Liver (tissue), 8 donors: ENCODE measurements at regions not wholly inside any gene's neighbourhood (a gene's known extent, or its start where the extent isn't known, plus 50 kb on each side); places are given as distances from the start of the nearest gene placed in this dataset.

Experiments used
- DNase-seq: peaks from one replicate; pipeline ENCODE4 v3.0.0-alpha.2; 2017; ENCODE audit warnings: low spot score
- H3K27ac ChIP-seq, 2 donors: one replicate each; pipeline ENCODE4 v1.7.0; 2013; ENCODE audit warnings: inconsistent platforms in 2 of 2, low read length in 2 of 2, control low read depth in 1 of 2, low read depth in 1 of 2, mild to moderate bottlenecking in 1 of 2
- H3K27me3 ChIP-seq, 4 donors: one replicate each; pipeline versions ENCODE4 v1.6.1 to v1.7.0; 2013; ENCODE audit warnings: low read length in 3 of 4, inconsistent platforms in 1 of 4, mild to moderate bottlenecking in 1 of 4, moderate library complexity in 1 of 4; ENCODE audit not compliant: control insufficient read depth in 4 of 4, insufficient read depth in 4 of 4
- H3K36me3 ChIP-seq, 4 donors: one replicate each; pipeline versions ENCODE4 v1.6.1 to v1.7.0; 2013; ENCODE audit warnings: low read length in 3 of 4, mild to moderate bottlenecking in 3 of 4, low read depth in 1 of 4, moderate library complexity in 1 of 4; ENCODE audit not compliant: control insufficient read depth in 4 of 4, insufficient read depth in 3 of 4
- H3K4me1 ChIP-seq, 4 donors: one replicate each; pipeline versions ENCODE4 v1.6.1 to v1.7.0; 2013; ENCODE audit warnings: low read length in 3 of 4, mild to moderate bottlenecking in 3 of 4, moderate library complexity in 1 of 4; ENCODE audit not compliant: control insufficient read depth in 4 of 4, insufficient read depth in 4 of 4
- H3K4me3 ChIP-seq, 3 donors: one replicate each; pipeline versions ENCODE4 v1.6.1 to v1.7.0; 2013; ENCODE audit warnings: low read length in 3 of 3, control low read depth in 1 of 3, low read depth in 1 of 3, mild to moderate bottlenecking in 1 of 3
- H3K9ac ChIP-seq, 2 donors: one replicate each; pipeline ENCODE4 v1.7.0; 2013; ENCODE audit warnings: low read length in 2 of 2, mild to moderate bottlenecking in 2 of 2, moderate library complexity in 2 of 2, control low read depth in 1 of 2, low read depth in 1 of 2
- H3K9me3 ChIP-seq, 4 donors: one replicate each; pipeline versions ENCODE4 v1.6.1 to v1.7.0; 2013; ENCODE audit warnings: low read length in 3 of 4; ENCODE audit not compliant: control insufficient read depth in 4 of 4
- ATF3 ChIP-seq: IDR thresholded peaks from 2 replicates; pipeline ENCODE4 v1.6.1; 2016; ENCODE audit warnings: antibody characterized with exemption
- CTCF ChIP-seq: fragments of 150-350 bp; IDR thresholded peaks from 2 replicates; pipeline ENCODE4 v1.5.1; 2017; ENCODE audit warnings: improper control_type of control experiment, low read depth, low read length; ENCODE audit not compliant: missing input control
- EGR1 ChIP-seq, 2 donors: IDR thresholded peaks; 2 replicates each; pipeline ENCODE4 v1.6.1; 2016 to 2018; ENCODE audit warnings: antibody characterized with exemption in 2 of 2, low read depth in 2 of 2
- FOXA1 ChIP-seq: IDR thresholded peaks from 2 replicates; pipeline ENCODE4 v1.6.1; 2016; ENCODE audit warnings: antibody characterized with exemption
- FOXA2 ChIP-seq: IDR thresholded peaks from 2 replicates; pipeline ENCODE4 v1.6.1; 2016; ENCODE audit warnings: antibody characterized with exemption
- GABPA ChIP-seq, 2 donors: IDR thresholded peaks in 1 of 2; conservative IDR thresholded peaks in 1 of 2; 2 replicates each; pipeline ENCODE4 v1.6.1; 2016; ENCODE audit warnings: antibody characterized with exemption in 2 of 2, mild to moderate bottlenecking in 1 of 2, moderate library complexity in 1 of 2
- HNF4A ChIP-seq, 2 donors: conservative IDR thresholded peaks; 2 replicates each; pipeline ENCODE4 v1.6.1; 2016; ENCODE audit warnings: antibody characterized with exemption in 2 of 2, mild to moderate bottlenecking in 2 of 2
- HNF4G ChIP-seq: IDR thresholded peaks from 2 replicates; pipeline ENCODE4 v1.6.1; 2016; ENCODE audit warnings: antibody characterized with exemption
- JUND ChIP-seq, 2 donors: IDR thresholded peaks; 2 replicates each; pipeline ENCODE4 v1.6.1; 2016; ENCODE audit warnings: antibody characterized with exemption in 2 of 2
- NR2F2 ChIP-seq: IDR thresholded peaks from 2 replicates; pipeline ENCODE4 v1.6.1; 2016; ENCODE audit warnings: antibody characterized with exemption
- RAD21 ChIP-seq, 2 donors: IDR thresholded peaks; 2 replicates each; pipeline ENCODE4 v1.6.1; 2016; ENCODE audit warnings: antibody characterized with exemption in 2 of 2, mild to moderate bottlenecking in 2 of 2
- RXRA ChIP-seq, 2 donors: IDR thresholded peaks; 2 replicates each; pipeline ENCODE4 v1.6.1; 2017 to 2018; ENCODE audit warnings: antibody characterized with exemption in 2 of 2, mild to moderate bottlenecking in 1 of 2
- SP1 ChIP-seq: IDR thresholded peaks from 2 replicates; pipeline ENCODE4 v1.6.1; 2018; ENCODE audit warnings: antibody characterized with exemption, mild to moderate bottlenecking
- YY1 ChIP-seq: IDR thresholded peaks from 2 replicates; pipeline ENCODE4 v1.6.1; 2016; ENCODE audit warnings: antibody characterized with exemption, mild to moderate bottlenecking
- whole genome bisulfite sequencing: extraction: QIAGEN DNeasy Blood & Tissue Kit; methylation state at CpG from one replicate; pipeline ENCODE4 v1.1.7; 2013; 5-methylcytosine and 5-hydroxymethylcytosine counted together
- TF ChIP-seq, protein P1 (sequence below): IDR thresholded peaks from 2 replicates; pipeline ENCODE4 v1.6.1; 2016; ENCODE audit warnings: antibody characterized with exemption
- TF ChIP-seq, protein P2 (sequence below): IDR thresholded peaks from 2 replicates; pipeline ENCODE4 v1.6.1; 2016; ENCODE audit warnings: antibody characterized with exemption
- TF ChIP-seq, protein P3 (sequence below): IDR thresholded peaks from 2 replicates; pipeline ENCODE4 v1.6.1; 2016; ENCODE audit warnings: antibody characterized with exemption, mild to moderate bottlenecking
- donor health status: healthy.
- donor health status: healthy.
- donor health status: healthy.
- donor health status: healthy.
- donor health status: healthy.

DNA sequence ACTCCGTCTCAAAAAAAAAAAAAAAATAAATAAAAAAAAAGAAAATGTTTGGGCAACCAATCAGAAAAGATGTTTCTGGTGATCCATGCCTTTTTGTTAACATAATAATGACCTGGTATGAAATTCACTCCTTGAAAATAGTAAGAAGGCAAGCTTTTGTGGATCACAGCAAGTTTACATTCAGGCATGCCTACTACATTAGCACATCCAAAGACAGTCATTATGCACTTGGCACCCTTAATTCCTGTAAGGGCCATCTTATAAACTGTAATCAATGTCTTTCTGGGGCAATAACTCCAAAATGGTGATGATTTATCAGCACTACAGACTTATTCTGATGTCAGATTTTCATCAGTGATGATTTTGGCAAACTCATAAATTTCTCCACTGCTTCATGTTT lies 1871.6 kb upstream of the AGA start:
- Histone ChIP-seq H3K27ac (no peak overlapping the region), H3K36me3 (no peaks in the 10 kb centered on the region), H3K9ac (no peak overlapping the region), H3K4me1 (no peaks in the 10 kb centered on the region), H3K27me3 (no peaks in the 10 kb centered on the region), H3K9me3 (no peaks in the 10 kb centered on the region), H3K4me3 (no peak overlapping the region)
- 100% methylated on average over 1 of the region's 1 CpG for WGBS
- DNase-seq: no peak
- TF ChIP-seq, protein P1, sequence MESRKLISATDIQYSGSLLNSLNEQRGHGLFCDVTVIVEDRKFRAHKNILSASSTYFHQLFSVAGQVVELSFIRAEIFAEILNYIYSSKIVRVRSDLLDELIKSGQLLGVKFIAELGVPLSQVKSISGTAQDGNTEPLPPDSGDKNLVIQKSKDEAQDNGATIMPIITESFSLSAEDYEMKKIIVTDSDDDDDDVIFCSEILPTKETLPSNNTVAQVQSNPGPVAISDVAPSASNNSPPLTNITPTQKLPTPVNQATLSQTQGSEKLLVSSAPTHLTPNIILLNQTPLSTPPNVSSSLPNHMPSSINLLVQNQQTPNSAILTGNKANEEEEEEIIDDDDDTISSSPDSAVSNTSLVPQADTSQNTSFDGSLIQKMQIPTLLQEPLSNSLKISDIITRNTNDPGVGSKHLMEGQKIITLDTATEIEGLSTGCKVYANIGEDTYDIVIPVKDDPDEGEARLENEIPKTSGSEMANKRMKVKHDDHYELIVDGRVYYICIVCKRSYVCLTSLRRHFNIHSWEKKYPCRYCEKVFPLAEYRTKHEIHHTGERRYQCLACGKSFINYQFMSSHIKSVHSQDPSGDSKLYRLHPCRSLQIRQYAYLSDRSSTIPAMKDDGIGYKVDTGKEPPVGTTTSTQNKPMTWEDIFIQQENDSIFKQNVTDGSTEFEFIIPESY: no peak
- TF ChIP-seq YY1: no peak
- no peak for TF ChIP-seq HNF4G
- TF ChIP-seq EGR1 (IDR thresholded peaks at IDR 0.05; ENCODE audit: low read depth in 2 of 2): no peak
- TF ChIP-seq, protein P2, sequence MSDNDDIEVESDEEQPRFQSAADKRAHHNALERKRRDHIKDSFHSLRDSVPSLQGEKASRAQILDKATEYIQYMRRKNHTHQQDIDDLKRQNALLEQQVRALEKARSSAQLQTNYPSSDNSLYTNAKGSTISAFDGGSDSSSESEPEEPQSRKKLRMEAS: no peak
- no peak for TF ChIP-seq RAD21 (IDR thresholded peaks at IDR 0.05)
- no peak for TF ChIP-seq NR2F2
- no peak for TF ChIP-seq FOXA1
- no peak for TF ChIP-seq SP1
- TF ChIP-seq RXRA (IDR thresholded peaks at IDR 0.05): no peak
- TF ChIP-seq FOXA2: no peak
- no peak for TF ChIP-seq HNF4A (conservative IDR thresholded peaks at IDR 0.05)
- TF ChIP-seq JUND (IDR thresholded peaks at IDR 0.05): no peak
- no peak for TF ChIP-seq GABPA (IDR thresholded peaks at IDR 0.05 in 1 of 2, conservative IDR thresholded peaks at IDR 0.05 in 1 of 2)
- TF ChIP-seq CTCF: no peak
- TF ChIP-seq ATF3: no peak
- TF ChIP-seq, protein P3, sequence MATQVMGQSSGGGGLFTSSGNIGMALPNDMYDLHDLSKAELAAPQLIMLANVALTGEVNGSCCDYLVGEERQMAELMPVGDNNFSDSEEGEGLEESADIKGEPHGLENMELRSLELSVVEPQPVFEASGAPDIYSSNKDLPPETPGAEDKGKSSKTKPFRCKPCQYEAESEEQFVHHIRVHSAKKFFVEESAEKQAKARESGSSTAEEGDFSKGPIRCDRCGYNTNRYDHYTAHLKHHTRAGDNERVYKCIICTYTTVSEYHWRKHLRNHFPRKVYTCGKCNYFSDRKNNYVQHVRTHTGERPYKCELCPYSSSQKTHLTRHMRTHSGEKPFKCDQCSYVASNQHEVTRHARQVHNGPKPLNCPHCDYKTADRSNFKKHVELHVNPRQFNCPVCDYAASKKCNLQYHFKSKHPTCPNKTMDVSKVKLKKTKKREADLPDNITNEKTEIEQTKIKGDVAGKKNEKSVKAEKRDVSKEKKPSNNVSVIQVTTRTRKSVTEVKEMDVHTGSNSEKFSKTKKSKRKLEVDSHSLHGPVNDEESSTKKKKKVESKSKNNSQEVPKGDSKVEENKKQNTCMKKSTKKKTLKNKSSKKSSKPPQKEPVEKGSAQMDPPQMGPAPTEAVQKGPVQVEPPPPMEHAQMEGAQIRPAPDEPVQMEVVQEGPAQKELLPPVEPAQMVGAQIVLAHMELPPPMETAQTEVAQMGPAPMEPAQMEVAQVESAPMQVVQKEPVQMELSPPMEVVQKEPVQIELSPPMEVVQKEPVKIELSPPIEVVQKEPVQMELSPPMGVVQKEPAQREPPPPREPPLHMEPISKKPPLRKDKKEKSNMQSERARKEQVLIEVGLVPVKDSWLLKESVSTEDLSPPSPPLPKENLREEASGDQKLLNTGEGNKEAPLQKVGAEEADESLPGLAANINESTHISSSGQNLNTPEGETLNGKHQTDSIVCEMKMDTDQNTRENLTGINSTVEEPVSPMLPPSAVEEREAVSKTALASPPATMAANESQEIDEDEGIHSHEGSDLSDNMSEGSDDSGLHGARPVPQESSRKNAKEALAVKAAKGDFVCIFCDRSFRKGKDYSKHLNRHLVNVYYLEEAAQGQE: no peak

DNA sequence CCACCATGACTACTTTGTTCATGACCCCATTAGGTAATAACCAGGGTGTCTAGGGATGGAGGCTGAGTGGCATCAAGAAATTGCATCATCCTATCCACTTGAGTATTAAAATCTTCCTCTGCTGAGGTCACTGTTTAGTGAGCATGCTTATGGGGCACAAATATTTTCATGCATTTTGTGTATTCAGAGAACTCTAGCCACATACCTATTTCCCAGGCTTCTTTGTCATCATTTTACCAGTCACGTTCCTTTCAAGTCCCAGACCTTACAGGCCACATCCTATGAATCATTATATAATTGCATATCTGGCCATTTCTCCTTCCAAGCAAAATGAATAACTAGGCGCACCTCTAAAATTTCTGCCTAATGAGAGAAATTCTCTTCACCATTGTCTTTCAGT lies 1882.9 kb upstream of the AGA start:
- no peaks in the 10 kb centered on the region for H3K4me1 ChIP-seq
- WGBS: 85% methylated on average over 2 of the region's 2 CpGs
- TF ChIP-seq HNF4A (conservative IDR thresholded peaks at IDR 0.05) (no peak), SP1 (no peak), NR2F2 (no peak), FOXA1 (no peak), EGR1 (IDR thresholded peaks at IDR 0.05; ENCODE audit: low read depth in 2 of 2) (no peak), FOXA2 (no peak)
- TF ChIP-seq, protein P3: no peak

More for the DNA sequence above, 1882.9 kb upstream of the AGA start:
- DNase-seq: no peak
- Histone ChIP-seq H3K27ac (no peak overlapping the region), H3K9ac (no peak overlapping the region), H3K4me3 (no peak overlapping the region), H3K27me3 (peaks cover 0 to 2% (median 0%) of the 10 kb centered on the region in 4 donors), H3K36me3 (no peaks in the 10 kb centered on the region), H3K9me3 (no peaks in the 10 kb centered on the region)
